SK-N-DZ (cell line): ENCODE measurements at regions not wholly inside any gene's neighbourhood (a gene's known extent, or its start where the extent isn't known, plus 50 kb on each side); places are given as distances from the start of the nearest gene placed in this dataset.
"Not testable (repeated sequence)": the region's sequence is repeated elsewhere in the genome, so short reads cannot be mapped to it uniquely, and the experiment has no call there.

ENCODE experiments used
- DNase-seq: peaks from one replicate; pipeline ENCODE4 v3.0.0-alpha.2; 2015; ENCODE audit warnings: low spot score

DNA sequence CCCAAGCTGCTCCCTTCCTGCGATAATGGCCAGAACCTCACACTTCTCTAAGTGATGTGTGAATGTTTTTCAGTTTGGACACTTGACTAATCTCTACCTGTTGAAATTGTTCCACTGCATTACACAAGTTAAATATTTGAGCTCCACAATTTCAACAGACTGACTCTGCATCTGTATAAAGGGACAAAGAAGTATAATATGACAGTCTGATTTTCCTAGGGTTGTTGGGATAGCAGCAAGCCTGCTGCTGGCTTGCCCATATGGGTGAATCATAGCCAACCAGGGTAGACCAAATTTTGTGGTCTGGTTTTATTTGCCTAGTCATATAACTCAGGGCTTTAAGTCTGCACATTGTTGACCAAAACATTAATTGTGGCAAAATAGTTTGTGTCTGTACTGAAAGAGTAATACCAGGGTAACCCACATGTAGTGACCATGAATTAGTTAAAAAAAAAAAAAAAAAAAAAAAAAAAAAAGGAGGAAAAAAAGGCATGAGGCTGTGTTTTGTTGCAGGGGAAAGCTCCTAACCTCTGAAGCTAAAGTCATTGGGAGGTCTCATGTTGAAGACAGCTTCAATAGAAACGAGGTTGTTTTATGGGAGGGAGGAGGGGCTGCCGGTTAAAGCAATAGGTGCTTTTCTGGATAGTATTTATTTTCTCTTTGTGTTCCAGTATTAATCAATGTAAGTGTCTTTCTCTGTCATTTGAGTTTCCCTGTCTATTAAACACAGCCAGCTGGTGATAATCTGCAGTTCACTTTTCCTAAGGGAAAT is 534.2 kb downstream of the RAB28 start:
- DNase-seq = no peak

DNA sequence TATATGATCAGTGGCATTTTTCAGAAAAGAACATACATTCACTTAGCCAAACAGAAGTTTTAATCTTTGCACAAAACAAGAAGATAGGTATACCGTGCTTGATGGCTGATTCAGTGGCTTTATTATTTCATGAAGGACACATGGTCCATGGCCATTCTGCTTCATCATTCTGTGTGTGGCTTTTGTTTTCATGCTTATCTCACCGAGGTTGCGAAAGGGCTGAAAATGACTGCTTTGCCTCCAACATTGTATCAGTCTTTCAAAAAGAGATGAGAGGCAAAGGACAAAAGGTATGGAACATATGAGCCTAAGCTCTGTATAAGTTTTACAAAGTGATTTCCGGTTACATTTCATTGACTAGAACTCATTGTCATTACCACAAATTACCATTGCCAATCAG is 541.1 kb downstream of the RAB28 start:
- no peak for DNase-seq

DNA sequence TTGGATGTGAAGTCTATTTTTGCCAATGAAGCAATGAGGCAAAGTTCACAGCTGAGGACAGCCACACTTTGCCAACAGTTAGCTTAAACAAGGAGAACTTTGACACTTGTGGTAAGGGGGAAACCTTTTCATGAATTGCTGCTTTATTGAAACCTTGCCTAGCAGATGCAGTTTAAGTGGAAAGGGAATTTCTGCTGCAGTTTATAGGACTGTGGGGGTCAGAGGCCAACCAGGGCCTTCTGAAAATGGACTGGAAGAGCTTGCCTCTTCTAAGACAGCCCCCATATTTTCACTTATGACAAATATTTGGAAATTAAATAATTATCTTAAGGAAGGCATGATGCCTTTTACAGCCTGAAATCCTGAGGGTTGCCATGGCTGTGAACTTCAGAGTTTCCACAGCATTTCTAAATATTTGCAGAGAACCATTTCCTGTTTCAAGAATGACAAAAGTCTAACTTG is 550.3 kb downstream of the RAB28 start:
- no peak for DNase-seq

DNA sequence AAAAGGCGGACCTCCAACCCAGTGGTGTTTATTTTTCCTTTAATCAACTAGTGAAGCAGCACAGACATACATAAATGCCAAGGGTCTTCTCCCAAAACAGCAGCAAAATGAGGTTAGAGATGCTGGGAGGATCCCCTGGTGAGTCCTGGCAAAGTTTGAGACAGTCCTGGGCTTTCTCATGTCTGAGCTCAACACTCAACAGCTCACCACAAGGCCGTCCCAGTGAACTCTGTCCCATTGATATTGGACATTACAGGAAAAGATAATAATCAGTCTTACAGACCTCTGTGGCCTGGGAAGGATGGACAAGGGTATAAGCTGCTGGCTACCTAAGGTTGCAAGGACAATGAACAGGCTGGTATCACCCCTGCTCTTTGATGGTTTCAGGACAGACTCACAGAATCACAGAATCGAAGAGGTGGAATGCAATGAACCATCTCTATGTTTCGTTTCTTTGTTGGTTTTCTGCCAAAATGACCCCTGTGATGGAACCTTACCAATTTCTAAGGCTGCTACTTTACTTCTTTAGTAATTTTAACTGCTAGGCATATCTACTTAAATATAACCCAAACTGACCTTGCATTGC is 551.8 kb downstream of the RAB28 start:
- DNase-seq = no peak

DNA sequence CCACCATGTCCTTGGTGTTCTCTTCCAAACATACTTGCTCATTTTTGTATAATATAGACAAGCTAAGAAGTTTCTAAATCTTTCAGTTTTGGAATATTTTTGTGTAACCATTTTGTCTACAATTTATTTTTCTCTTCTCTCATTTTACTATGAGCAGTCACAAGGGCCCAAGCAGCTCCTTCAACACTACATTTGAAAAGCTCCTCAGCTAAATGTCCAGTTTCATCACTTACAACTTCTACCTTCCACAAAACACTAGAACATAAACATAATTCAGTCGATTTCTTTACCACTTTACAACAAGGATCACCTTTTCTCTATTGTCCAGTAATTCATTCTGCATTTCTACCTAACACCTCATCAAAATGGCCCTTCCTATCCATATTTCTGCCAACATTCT is 554.4 kb downstream of the RAB28 start:
- DNase-seq = no peak

DNA sequence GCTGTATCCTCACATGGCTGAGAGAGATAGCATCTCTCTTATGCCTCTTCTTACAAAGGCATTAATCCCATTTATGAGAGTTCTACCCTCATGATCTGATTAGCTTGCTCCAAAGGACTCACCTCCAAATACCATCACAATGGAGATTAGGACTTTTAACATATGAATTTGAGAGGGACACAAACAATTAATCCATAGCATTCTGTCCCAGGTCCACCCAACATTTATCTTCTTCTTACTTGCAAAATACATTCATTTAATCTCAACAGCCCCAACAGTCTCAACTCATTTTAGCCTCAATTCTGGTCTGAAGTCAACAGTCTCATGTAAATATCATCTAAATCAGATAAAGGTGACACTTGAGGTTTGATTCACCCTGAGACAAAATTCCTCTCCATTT is 555.4 kb downstream of the RAB28 start:
- DNase-seq = no peak

DNA sequence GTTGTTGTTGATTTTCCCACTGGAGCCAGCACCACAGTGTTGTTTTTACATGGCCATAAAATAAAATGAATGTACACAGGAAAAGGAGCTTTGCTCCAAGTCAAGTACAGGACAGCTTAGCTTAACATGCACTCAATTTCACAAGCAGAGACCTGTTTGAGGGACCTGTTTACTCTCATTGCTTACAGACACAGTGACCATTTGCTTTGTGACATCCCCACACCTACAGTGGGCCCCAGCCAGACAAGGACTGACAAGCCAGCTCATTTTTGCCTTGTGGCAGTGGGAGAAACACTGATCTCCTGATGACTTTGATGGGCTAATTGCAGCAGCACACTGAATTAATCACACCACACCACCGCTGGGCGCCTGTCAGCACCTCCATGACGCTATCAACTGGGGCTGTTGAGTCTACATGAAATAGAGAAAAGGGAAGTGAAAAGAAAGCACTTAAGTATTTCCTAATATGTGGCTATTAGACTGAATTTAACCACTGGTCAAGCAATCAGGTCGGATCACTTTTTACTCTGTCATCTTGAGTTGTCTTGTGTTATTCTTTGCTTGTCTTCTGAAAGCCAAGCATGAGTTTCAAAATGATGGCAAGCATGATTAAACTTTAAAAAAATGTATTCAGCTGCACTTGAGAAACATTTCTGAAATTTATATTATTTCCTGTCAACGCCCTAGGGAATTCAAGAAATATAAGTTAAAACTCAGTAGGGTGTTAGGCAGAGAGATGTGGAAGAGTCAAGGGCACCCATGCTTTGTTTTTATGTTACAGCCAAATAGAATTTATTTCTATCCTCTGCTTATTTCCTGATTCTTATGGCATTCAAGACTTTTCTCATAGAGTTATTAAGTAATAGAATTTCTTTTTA is 557.7 kb downstream of the RAB28 start:
- no peak for DNase-seq

DNA sequence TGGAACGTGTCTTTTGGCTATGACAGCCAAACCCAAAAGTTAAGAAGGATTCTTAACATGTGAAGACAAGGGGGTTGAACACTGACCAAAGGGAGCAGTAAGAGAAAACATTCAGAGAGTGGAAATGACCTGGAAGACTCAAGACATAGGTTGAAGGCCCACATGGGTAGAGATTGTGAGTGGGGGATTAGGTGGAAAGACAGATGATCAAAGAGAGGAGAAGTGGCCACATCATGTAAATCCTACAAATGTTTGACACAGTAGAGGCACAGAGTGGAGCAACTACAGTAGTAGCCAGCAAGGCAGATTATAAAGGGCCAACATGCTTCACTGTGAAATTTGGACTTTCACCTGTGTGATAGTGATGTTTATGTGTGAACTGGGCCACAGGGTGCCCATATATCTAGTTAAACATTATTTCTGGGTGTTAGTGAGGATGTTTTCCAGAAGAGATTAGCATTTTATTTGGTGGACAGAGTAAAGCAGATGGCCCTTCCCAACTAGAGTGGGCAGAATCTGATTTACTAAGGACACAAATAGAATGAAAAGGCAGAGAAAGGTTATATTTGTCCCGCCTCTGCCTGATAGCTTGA is 559.3 kb downstream of the RAB28 start:
- no peak for DNase-seq

DNA sequence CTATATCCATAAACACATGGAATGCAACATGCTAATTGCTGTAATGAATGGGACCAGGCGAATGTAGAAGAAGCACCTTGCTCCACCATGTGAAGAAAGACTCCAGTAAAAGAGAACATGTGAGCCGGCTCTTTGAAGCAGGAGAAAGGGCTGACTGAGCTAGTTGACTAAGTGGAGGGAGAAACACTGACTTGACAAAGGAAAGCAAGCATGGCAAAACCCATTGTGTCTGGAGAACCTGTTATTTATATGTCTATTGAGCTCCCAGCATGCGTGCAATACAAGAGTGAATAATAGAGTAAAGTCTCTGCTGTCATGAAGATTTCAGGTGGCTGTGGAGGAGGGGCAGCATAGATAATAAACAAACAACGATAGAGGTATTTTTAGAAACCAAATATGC is 559.9 kb downstream of the RAB28 start:
- no peak for DNase-seq

DNA sequence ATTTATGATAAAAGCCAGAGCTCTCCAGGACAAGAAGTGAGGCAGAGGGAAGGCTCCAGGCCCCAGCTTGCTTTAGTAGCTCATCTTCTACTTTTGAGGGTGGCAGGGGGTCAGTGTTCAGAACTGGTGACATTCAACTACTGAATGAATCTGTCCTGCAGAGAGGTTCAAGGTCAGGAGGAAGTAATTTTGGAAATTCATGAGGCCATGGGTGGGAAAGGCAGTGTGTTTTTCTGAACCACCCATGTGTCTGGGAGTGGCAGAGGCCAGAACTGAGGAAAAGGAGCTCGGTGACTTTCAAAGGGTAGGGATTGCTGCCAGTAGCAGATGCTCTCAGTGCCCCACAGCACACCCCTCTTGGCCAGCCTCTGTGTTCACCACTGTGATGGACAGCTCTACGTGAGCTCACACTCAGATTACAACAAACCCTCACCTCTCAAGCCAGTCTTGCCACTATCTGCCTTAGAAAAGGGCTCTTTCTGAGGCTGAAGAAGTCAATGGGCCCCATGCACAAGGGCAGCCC is 571.2 kb downstream of the RAB28 start:
- DNase-seq = no peak

DNA sequence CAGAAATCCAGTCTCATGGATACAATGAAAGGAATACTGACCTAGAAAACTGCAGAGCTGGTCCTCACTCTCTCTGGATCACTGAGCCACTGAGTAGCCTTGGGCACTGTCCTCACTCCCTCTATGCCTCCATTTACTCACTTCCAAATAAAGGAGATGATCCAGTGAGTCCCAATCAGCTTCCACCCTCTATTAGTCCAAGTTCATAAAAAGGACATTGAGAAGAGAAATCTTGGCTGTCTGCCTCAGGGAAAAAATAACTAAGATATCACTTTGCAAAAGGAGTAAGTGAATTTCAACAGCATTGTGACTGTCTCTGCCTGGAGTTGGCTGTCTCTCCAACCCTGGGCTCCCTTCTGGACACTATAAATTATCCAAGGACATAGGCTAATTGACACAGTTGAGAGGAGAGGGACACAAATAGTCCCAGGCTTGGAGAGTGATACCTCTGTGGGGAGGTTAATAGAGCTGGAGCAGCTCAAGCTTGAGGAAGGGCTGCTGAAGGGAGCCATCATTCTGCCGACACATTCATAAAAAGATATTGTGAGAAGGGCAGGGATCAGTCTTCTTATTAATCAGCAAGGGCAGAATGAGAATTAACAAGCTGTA is 572.3 kb downstream of the RAB28 start:
- DNase-seq = no peak

DNA sequence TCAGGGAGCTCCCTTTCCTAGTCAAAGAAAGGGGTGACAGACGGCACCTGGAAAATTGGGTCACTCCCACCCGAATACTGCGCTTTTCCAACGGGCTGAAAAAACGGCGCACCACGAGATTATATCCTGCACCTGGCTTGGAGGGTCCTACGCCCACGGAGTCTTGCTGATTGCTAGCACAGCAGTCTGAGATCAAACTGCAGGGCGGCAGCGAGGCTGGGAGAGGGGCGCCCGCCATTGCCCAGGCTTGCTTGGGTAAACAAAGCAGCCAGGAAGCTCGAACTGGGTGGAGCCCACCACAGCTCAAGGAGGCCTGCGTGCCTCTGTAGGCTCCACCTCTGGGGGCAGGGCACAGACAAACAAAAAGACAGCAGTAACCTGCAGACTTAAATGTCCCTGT is 580.5 kb downstream of the RAB28 start:
- DNase-seq = not testable (repeated sequence)

DNA sequence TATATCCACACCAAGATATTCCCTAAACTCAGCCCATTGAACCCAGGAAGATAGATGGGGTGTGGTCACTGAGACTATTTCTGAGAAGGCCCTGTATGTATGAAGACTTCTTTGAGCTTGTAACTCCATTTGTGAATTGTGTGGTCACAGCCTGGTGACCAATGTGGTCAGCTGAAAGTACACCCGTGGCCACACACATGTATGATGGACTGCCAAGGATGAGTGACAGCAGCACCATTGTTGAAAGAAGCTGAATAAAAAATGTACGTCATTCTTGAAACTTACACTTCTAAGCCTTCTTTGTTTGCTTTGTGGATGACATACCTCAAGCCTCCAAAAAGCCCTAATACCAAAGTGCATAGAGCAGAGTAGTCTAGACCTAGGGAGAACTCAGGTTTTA is 581.4 kb downstream of the RAB28 start:
- no peak for DNase-seq

DNA sequence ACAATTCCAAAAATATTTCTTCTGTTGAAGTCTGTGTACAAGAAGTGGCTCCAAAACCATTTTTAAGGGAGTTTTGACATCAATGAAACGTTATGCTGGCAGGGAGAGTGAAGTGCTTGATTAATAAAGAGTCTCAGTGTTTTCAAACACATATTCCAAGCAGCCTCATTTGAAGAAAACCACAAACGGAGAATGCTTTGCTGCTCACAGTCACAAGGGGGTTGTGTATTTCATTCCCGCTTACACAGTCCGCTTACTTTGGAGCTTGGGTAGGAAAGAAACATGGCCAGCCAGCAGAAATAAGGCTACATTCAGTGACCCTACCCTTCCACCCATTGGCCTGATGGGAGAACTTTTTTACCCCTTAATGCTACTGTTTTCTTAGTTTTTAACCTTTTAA is 586.2 kb downstream of the RAB28 start:
- DNase-seq = no peak

DNA sequence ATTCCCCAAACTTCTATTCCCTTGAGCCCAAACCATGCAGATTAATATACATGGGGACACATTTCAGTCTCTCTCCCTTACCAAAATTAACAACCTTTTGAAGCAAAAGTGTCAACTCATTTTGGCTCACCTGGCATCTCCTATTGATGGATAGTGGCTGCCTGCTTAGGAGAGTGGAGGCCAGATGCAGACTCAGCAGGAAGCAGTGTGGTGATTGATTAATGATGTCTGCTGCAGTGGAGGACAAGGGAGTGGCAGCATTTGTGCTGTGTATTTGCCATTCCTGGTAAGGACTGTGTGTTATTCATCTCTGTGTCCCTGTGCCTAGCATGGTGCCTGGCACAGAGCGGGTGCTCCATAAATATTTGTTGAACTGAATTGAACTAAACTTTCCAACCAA is 590.1 kb downstream of the RAB28 start:
- no peak for DNase-seq

DNA sequence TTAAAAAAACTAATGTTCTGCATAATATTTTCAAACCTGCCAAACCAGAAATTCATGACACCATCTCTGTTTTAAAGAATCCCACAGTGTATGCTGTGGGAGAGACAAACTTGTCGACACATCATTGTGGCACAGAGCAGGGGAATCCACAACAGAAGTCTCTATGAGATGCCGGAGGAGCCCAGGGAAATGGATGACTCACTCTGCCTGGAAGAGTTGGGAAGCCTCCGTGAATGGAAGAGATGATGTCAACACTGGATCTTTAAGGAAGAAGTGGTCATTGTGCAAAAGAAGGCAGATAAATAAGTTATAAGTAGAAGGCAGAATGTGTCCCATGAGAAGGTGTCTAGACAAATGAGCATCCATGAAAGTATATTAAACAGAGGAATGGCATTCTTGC is 595.1 kb downstream of the RAB28 start:
- no peak for DNase-seq

DNA sequence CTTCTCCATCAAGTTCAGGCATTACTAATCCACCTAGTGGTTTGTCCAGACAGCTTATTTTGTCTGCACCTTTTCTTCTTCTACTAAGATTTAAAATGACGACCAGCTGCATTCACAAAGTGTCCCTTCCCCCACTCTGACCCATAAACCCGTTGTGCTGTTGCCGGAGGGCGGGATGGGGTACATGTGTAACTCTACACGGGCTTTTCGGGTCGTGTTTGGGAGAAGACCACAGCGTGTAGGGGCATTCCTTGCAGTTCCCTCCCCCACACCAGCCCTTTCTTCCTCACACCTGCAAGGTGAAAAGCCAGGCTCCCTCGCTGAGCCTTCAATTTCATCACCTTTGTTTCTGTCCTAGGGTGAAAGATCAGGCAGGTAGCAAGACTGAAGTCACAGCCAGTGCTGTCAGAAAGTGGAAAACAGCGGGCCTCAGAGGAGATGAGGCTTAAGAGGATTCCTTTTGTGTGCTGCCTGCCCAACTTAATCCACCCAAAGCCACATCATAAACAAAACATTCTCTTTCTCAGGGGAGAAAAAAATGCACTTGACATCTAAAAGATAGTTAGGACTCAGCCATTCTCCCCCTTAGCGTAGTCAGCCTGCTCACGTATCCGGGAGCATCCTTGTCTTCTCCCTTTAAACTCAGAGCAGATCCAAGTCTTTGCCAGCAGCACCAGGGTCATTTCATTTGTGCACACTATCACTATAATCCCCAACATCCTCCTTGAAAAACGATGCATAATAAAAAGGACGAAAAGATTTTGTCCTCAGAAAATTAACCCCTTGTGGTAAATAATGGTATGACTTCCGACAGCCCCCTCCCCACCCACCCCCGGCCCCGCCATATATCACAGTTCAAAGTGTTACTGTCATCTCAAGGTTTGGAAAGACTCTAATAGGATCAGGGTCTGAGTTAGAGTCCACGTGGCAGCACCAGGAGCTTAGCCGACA is 599.0 kb downstream of the RAB28 start:
- DNase-seq = no peak

DNA sequence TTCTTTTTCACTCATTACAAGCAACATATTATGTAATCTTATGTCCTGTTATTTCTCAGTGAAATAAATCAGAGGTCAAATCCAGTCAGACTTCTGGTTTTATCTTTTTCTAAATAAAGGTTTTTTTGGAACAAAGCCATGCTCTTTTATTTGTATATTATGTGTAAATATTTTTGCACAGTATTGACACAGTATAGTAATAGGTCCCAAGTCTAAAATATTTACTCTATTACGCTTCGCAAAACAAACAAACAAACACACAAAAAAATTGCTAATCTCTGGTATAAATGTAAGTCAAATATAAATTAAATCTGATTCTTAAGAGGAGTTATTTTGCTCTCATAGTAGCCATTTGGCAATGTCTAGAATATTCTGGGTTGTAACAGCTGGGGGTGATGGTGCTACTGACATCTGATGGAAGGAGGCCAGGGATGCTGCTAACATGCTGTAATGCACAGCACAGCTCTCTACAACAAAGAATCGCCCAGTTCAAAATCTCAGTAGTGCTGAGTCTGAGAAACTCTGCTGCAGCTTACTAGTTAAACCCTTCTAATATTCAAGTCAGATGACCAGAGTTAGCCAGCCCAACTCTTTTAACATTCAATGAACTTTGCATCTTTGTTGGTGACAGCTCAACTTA is 602.1 kb downstream of the RAB28 start:
- DNase-seq = no peak

DNA sequence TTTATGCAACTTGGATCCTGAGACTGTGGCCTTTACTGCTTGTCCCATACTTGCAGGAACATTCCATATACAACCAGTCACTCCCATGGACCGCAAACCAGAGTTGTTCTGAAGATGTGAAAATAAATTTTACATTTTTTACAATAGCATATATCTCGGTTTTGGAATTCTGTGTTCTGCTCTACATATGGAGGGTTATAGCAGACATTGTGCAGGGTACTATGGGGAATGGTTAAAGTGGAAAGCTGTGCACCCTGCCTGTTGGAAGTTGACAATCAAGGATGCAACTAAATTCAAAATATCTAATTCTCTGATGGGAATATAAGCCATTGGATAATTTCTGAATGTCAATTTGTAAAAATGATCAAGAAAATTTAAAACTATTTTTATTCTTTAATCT is 603.3 kb downstream of the RAB28 start:
- no peak for DNase-seq

DNA sequence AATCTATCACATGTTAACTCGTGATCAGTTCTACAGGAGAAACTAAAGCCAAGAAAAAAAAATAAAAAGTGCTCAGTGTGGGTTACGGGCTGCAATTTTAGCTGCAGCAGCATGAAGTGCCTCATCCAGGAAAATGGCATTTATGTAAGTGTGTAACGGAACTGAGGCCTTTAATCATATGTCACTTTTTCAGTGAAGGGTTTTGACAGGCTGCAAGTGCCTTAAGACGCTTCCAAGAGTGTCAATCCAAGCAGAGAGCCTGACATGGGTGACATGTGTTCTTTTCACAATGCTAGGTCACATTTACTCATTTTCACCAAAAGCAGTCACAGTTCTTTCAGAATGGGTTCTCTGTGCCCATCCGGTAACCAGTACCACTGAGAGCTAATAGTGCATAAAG is 604.6 kb downstream of the RAB28 start:
- no peak for DNase-seq
